B cell (primary cell): ENCODE measurements at regions not wholly inside any gene's neighbourhood (a gene's known extent, or its start where the extent isn't known, plus 50 kb on each side); places are given as distances from the start of the nearest gene placed in this dataset.

Experiments
- ATAC-seq: fragments of 200-7000 bp; cut with Tn5 transposase; one replicate; pipeline ENCODE4 v1.10.0; 2021; ENCODE audit warnings: low read depth, mild to moderate bottlenecking, moderate number of reproducible peaks, moderate library complexity
- CTCF ChIA-PET: fragments of 350-600 bp; sonication (Branson Sonifier 250); formaldehyde crosslinking; loops from one replicate; lab custom pipeline; 2021; ENCODE audit warnings: antibody characterized with exemption, inconsistent platforms; lab: Charles Lee
- POLR2A ChIA-PET: fragments of 350-600 bp; sonication (Branson Sonifier 250); formaldehyde crosslinking; loops from one replicate; lab custom pipeline; 2021; ENCODE audit warnings: antibody characterized with exemption; lab: Charles Lee
- DNase-seq: peaks from one replicate; pipeline ENCODE4 v3.0.0; 2013
- H2AFZ ChIP-seq: 2 replicates; pipeline ENCODE4 v1.6.1; 2012; ENCODE audit warnings: mild to moderate bottlenecking, low read depth, low read length; ENCODE audit not compliant: insufficient read depth, poor library complexity, severe bottlenecking
- H3K27ac ChIP-seq, 2 donors: 1 replicate in 1 of 2; 2 replicates in 1 of 2; pipeline ENCODE4 v1.5.1; 2012 to 2013; ENCODE audit warnings: low read length in 2 of 2, mild to moderate bottlenecking in 2 of 2, moderate library complexity in 1 of 2
- H3K27me3 ChIP-seq, 4 experiments: fragments of 200-600 bp in 1 of 4; sonication (generic) in 1 of 4; replicated peaks in 1 of 4; 1 replicate in 2 of 4; 2 replicates in 2 of 4; pipeline versions ENCODE4 v1.6.1 to v1.7.0; 2013 to 2016; ENCODE audit warnings: low read length in 3 of 4, mild to moderate bottlenecking in 2 of 4, mixed read lengths in 1 of 4, moderate library complexity in 1 of 4; ENCODE audit not compliant: insufficient read depth in 4 of 4, control insufficient read depth in 3 of 4; ENCODE audit errors: control extremely low read depth in 1 of 4
- H3K36me3 ChIP-seq, 2 experiments: replicated peaks in 1 of 2; 1 replicate in 1 of 2; 2 replicates in 1 of 2; pipeline versions ENCODE4 v1.6.1 to v1.7.1; 2013; ENCODE audit warnings: low read length in 1 of 2; ENCODE audit not compliant: insufficient read depth in 2 of 2, control insufficient read depth in 1 of 2; ENCODE audit errors: control extremely low read depth in 1 of 2, extremely low read depth in 1 of 2
- H3K4me1 ChIP-seq, 2 donors: fragments of 200-600 bp in 1 of 2; sonication (generic) in 1 of 2; 1 replicate in 1 of 2; 2 replicates in 1 of 2; pipeline versions ENCODE4 v1.5.1 to v1.6.1; 2013 to 2017; ENCODE audit warnings: low read length in 2 of 2; ENCODE audit not compliant: control insufficient read depth in 2 of 2, insufficient read depth in 2 of 2
- H3K4me2 ChIP-seq: replicated peaks from 2 replicates; pipeline ENCODE3; 2012; ENCODE audit warnings: mild to moderate bottlenecking, low read depth, low read length; ENCODE audit not compliant: poor library complexity, severe bottlenecking
- H3K4me3 ChIP-seq, 5 experiments: fragments of 200-600 bp in 1 of 5; sonication (generic) in 1 of 5; 1 replicate in 3 of 5; 2 replicates in 2 of 5; pipeline versions ENCODE4 v1.5.1 to v1.7.0; 2011 to 2016; ENCODE audit warnings: low read length in 4 of 5, mild to moderate bottlenecking in 4 of 5, low read depth in 2 of 5, control low read depth in 1 of 5, moderate library complexity in 1 of 5; ENCODE audit not compliant: insufficient read depth in 1 of 5; ENCODE audit errors: control extremely low read depth in 1 of 5, extremely low read depth in 1 of 5
- H3K79me2 ChIP-seq: fragments of 200-600 bp; sonication (generic); one replicate; pipeline ENCODE4 v1.6.0; 2016; ENCODE audit warnings: low read length; ENCODE audit not compliant: control insufficient read depth, insufficient read depth
- H3K9ac ChIP-seq: fragments of 200-600 bp; sonication (generic); 2 replicates; pipeline ENCODE4 v1.6.1; 2017; ENCODE audit warnings: mild to moderate bottlenecking, low read length, moderate library complexity
- H3K9me3 ChIP-seq, 3 donors: one replicate each; pipeline versions ENCODE4 v1.6.1 to v1.7.1; 2013; ENCODE audit warnings: low read length in 2 of 3; ENCODE audit not compliant: control insufficient read depth in 2 of 3, insufficient read depth in 1 of 3; ENCODE audit errors: control extremely low read depth in 1 of 3
- H4K20me1 ChIP-seq: 2 replicates; pipeline ENCODE4 v1.6.0; 2012; ENCODE audit warnings: mild to moderate bottlenecking, low read length; ENCODE audit not compliant: insufficient read depth, control insufficient read depth, poor library complexity, severe bottlenecking
- H3K27ac Mint-ChIP-seq: one replicate; pipeline ENCODE4 v1.8.0; 2021; ENCODE audit warnings: mixed read lengths
- H3K27me3 Mint-ChIP-seq: one replicate; pipeline ENCODE4 v1.8.0; 2021; ENCODE audit warnings: mixed read lengths
- H3K4me1 Mint-ChIP-seq: one replicate; pipeline ENCODE4 v1.8.0; 2021; ENCODE audit warnings: mixed read lengths
- H3K4me3 Mint-ChIP-seq: one replicate; pipeline ENCODE4 v1.8.0; 2021; ENCODE audit warnings: mixed read lengths
- H3K9me3 Mint-ChIP-seq: one replicate; pipeline ENCODE4 v1.8.0; 2022; ENCODE audit warnings: mixed read lengths; ENCODE audit not compliant: insufficient read depth
- EZH2 ChIP-seq: IDR thresholded peaks from 2 replicates; pipeline ENCODE4 v1.6.1; 2012; ENCODE audit warnings: borderline replicate concordance, low read depth, mild to moderate bottlenecking, moderate library complexity, low read length; ENCODE audit not compliant: insufficient read depth, poor library complexity, severe bottlenecking
- WGBS: methylation state at CpG from one replicate; pipeline ENCODE4 v1.1.5; 2013; ENCODE audit warnings: missing lambda C conversion rate; ENCODE audit not compliant: insufficient coverage; 5-methylcytosine and 5-hydroxymethylcytosine counted together
- intact Hi-C: fragments of 100-400 bp; cut with micrococcal nuclease; formaldehyde crosslinking; loops from one replicate; pipeline ENCODE4 v1.10.0; 2022
- TF ChIP-seq, protein P1 (sequence below): fragments of 200-600 bp; IDR thresholded peaks from one replicate; pipeline ENCODE4 v1.8.0; 2022; ENCODE audit warnings: antibody characterized with exemption, mild to moderate bottlenecking

DNA sequence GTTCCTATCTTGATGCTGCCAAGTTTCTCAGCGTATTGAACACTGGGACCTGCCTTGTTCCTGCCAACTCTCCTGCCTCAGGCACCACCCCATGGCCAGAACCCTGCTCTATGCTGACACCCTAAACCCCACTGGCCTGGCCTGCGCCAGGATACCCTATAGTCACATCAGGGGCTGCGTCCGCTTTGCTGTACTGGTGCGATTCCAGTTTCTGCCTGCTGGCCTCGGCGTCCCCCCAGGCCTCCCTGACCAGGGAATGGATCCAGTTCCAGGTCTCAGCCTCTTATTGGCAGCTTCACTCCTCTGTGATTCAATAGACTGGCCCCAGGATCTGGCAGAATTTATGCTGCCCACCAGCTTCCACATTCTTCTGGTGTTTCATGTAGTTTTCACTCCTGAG lies 55.0 kb downstream of the GPR6 start:
- H3K4me3 ChIP-seq = no peak overlapping the region
- no peaks in the 10 kb centered on the region for H3K79me2 ChIP-seq
- no peaks in the 10 kb centered on the region for H4K20me1 ChIP-seq
- Mint-ChIP-seq H3K27ac (no peak overlapping the region), H3K4me1 (no peaks in the 10 kb centered on the region), H3K9me3 (no peaks in the 10 kb centered on the region), H3K4me3 (no peak overlapping the region), H3K27me3 (no peaks in the 10 kb centered on the region)
- no peaks in the 10 kb centered on the region for H3K27me3 ChIP-seq
- ATAC-seq (no peak), DNase-seq (no peak)
- no peaks in the 10 kb centered on the region for H3K9me3 ChIP-seq
- no peak overlapping the region for H3K4me2 ChIP-seq
- H3K36me3 ChIP-seq = no peaks in the 10 kb centered on the region
- no peak overlapping the region for H3K27ac ChIP-seq
- no peak overlapping the region for H3K9ac ChIP-seq
- H3K4me1 ChIP-seq = no peaks in the 10 kb centered on the region
- TF ChIP-seq EZH2 = no peak
- ChIA-PET POLR2A (no interaction called here), CTCF (no interaction called here)
- 97% methylated on average over 7 of the region's 7 CpGs for WGBS
- no peak overlapping the region for H2AFZ ChIP-seq
- intact Hi-C loops = loop anchor here (10.0 kb wide), 1 partner anchor 228 kb away; no protein-coding TSS in a partner anchor

DNA sequence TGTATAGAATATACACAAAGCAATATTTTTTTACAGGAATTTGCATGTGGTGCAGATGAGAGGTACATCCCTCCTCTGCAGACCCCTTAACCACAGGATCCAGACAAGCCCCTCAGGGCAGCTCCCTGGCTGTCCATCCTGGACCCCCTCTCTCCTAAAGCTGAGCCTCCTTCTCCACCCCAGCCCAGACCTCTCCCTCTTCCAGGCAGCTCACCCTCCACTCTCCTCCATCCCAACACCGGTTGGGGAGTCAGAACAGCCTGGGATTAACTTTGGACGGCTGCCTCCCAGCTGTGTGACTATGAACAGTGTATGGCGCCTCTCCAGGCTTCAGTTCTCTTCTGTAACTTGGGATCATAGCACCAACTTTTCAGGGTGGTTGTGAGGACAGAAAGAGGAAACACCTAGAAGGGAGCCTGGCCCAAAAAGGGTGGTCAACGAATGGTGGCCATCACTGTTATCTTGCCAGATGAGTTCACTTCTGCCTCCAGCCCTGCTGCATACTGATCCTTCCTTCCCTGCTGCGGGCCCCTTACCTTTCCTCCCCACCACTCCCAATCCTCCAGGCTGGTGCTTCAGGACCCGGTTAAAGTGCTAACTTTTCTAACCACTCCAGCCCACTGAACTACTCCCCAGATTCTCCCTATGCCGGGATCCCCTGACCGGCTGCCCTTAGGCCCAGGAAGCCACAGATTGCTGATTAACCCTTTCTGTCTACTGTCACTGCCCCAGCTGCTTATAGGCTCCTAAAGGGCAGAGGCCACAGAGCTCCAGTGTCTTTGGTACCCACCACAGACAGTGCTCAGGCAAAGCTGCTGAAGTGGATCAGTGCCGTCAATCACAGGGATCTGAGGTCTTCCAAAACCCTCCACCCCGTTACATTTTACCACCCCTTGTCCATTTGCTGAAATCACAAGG lies 55.9 kb downstream of the GPR6 start:
- Histone ChIP-seq H3K79me2 (no peaks in the 10 kb centered on the region), H3K4me3 (no peak overlapping the region), H3K9ac (no peak overlapping the region), H2AFZ (no peak overlapping the region), H3K9me3 (no peaks in the 10 kb centered on the region), H3K27me3 (no peaks in the 10 kb centered on the region), H3K4me2 (no peak overlapping the region), H4K20me1 (no peaks in the 10 kb centered on the region), H3K4me1 (peaks cover 0 to 4% of the 10 kb centered on the region in 2 donors), H3K27ac (no peak overlapping the region), H3K36me3 (no peaks in the 10 kb centered on the region)
- TF ChIP-seq EZH2 = no peak
- TF ChIP-seq, protein P1, sequence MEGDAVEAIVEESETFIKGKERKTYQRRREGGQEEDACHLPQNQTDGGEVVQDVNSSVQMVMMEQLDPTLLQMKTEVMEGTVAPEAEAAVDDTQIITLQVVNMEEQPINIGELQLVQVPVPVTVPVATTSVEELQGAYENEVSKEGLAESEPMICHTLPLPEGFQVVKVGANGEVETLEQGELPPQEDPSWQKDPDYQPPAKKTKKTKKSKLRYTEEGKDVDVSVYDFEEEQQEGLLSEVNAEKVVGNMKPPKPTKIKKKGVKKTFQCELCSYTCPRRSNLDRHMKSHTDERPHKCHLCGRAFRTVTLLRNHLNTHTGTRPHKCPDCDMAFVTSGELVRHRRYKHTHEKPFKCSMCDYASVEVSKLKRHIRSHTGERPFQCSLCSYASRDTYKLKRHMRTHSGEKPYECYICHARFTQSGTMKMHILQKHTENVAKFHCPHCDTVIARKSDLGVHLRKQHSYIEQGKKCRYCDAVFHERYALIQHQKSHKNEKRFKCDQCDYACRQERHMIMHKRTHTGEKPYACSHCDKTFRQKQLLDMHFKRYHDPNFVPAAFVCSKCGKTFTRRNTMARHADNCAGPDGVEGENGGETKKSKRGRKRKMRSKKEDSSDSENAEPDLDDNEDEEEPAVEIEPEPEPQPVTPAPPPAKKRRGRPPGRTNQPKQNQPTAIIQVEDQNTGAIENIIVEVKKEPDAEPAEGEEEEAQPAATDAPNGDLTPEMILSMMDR = no peak
- ChIA-PET POLR2A (no interaction called here), CTCF (interaction anchor here (1.0 kb wide), 1 partner anchor 16 kb away, joined by 3 read pairs; no protein-coding TSS in a partner anchor)
- Mint-ChIP-seq H3K27ac (no peak overlapping the region), H3K27me3 (no peaks in the 10 kb centered on the region), H3K4me1 (no peaks in the 10 kb centered on the region), H3K9me3 (no peaks in the 10 kb centered on the region), H3K4me3 (no peak overlapping the region)
- DNase-seq = no peak
- no peak for ATAC-seq
- 92% methylated on average over 8 of the region's 10 CpGs for WGBS
- intact Hi-C loops = loop anchor here (10.0 kb wide), 1 partner anchor 229 kb away; no protein-coding TSS in a partner anchor
